Stimulated activated CD8-positive, alpha-beta memory T cell treated with anti-CD3 and anti-CD28 coated beads, Interleukin-4, amount 100 ng/mL, for 1 hour (primary cell): ENCODE measurements at regions not wholly inside any gene's neighbourhood (a gene's known extent, or its start where the extent isn't known, plus 50 kb on each side); places are given as distances from the start of the nearest gene placed in this dataset.

Experiments used
- DNase-seq, 2 donors: peaks; one replicate each; pipeline ENCODE4 v3.0.0-alpha.2; 2020; ENCODE audit warnings: low read depth in 2 of 2, low spot score in 1 of 2

- DNase-seq, result no peak
Observed at GRCh38 chr3:46146548-46146947, 61.6 kb downstream of the CCR1 start.

- no peak for DNase-seq
Observed at GRCh38 chr3:46146021-46146420, 62.1 kb downstream of the CCR1 start.

GRCh38 chr3:46145147-46145546 is 63.0 kb downstream of the CCR1 start:
- no peak for DNase-seq

GRCh38 chr3:46143951-46144473 is 64.1 kb downstream of the CCR1 start:
- no peak for DNase-seq

- DNase-seq, result no peak
Observed at GRCh38 chr3:46141813-46142212, 66.3 kb downstream of the CCR1 start.

GRCh38 chr3:46138581-46138980 is 69.5 kb downstream of the CCR1 start:
- no peak for DNase-seq

- DNase-seq, result no peak
Observed at GRCh38 chr3:46135475-46135874, 72.6 kb downstream of the CCR1 start.

- no peak for DNase-seq
Observed at GRCh38 chr3:46133285-46133684, 74.8 kb downstream of the CCR1 start.

- no peak for DNase-seq
Observed at GRCh38 chr3:46132565-46132964, 75.5 kb downstream of the CCR1 start.

GRCh38 chr3:46131884-46132450 is 76.1 kb downstream of the CCR1 start:
- DNase-seq, result no peak

- no peak for DNase-seq
Observed at GRCh38 chr3:46130631-46131310, 77.3 kb downstream of the CCR1 start.

- no peak for DNase-seq
Observed at GRCh38 chr3:46129588-46130272, 78.4 kb downstream of the CCR1 start.

GRCh38 chr3:46127503-46127902 is 80.6 kb downstream of the CCR1 start:
- DNase-seq, result no peak

GRCh38 chr3:46124216-46125177 is 83.6 kb downstream of the CCR1 start:
- DNase-seq, result no peak

GRCh38 chr3:46123646-46124045 is 84.5 kb downstream of the CCR1 start:
- no peak for DNase-seq

GRCh38 chr3:46122091-46122490 is 86.0 kb downstream of the CCR1 start:
- no peak for DNase-seq

- no peak for DNase-seq
Observed at GRCh38 chr3:46120983-46121382, 87.1 kb downstream of the CCR1 start.

GRCh38 chr3:46119709-46120498 is 88.2 kb downstream of the CCR1 start:
- DNase-seq, result no peak

GRCh38 chr3:46119253-46119652 is 88.9 kb downstream of the CCR1 start:
- no peak for DNase-seq

GRCh38 chr3:46116996-46117395 is 89.7 kb upstream of the XCR1 start:
- no peak for DNase-seq
